ENCODE measurements at regions not wholly inside any gene's neighbourhood (a gene's known extent, or its start where the extent isn't known, plus 50 kb on each side); places are given as distances from the start of the nearest gene placed in this dataset.

DNA sequence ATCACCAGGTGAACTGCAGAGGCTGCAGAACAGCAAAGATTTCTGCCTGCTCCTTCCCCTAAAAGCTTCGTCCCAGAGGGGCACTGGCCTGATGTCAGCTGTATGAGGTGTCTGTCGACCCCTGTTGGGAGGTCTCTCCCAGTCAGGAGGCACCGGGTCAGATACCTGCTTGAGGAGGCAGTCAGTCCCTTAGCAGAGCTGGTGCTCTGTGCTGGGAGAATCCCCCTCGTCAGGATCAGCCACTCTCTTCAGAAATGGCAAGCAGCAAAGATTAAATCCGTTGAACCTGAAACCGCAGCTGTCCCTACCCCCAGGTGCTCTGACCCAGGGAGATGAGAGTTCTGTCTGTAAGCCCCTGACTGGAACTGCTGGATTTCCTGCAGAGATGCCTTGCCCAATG is 1166.3 kb upstream of the ADGRL3 start:
- TF ChIP-seq EP300 (IDR thresholded peaks at IDR 0.05) = no peak
- no peak for TF ChIP-seq POLR2AphosphoS5 (IDR thresholded peaks at IDR 0.05)
- TF ChIP-seq, protein P1, sequence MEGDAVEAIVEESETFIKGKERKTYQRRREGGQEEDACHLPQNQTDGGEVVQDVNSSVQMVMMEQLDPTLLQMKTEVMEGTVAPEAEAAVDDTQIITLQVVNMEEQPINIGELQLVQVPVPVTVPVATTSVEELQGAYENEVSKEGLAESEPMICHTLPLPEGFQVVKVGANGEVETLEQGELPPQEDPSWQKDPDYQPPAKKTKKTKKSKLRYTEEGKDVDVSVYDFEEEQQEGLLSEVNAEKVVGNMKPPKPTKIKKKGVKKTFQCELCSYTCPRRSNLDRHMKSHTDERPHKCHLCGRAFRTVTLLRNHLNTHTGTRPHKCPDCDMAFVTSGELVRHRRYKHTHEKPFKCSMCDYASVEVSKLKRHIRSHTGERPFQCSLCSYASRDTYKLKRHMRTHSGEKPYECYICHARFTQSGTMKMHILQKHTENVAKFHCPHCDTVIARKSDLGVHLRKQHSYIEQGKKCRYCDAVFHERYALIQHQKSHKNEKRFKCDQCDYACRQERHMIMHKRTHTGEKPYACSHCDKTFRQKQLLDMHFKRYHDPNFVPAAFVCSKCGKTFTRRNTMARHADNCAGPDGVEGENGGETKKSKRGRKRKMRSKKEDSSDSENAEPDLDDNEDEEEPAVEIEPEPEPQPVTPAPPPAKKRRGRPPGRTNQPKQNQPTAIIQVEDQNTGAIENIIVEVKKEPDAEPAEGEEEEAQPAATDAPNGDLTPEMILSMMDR (IDR thresholded peaks at IDR 0.05) = no peak
